ENCODE measurements at regions not wholly inside any gene's neighbourhood (a gene's known extent, or its start where the extent isn't known, plus 50 kb on each side); places are given as distances from the start of the nearest gene placed in this dataset.

- TF ChIP-seq YY1 (IDR thresholded peaks at IDR 0.05; ENCODE audit: insufficient read depth, insufficient read length) (no peak), ZNF274 (IDR thresholded peaks at IDR 0.05; ENCODE audit: low read depth, low read length) (no peak)
Observed at GRCh38 chr10:78342827-78343653, 309.4 kb downstream of the RPS24 start.
